ENCODE measurements at regions not wholly inside any gene's neighbourhood (a gene's known extent, or its start where the extent isn't known, plus 50 kb on each side); places are given as distances from the start of the nearest gene placed in this dataset.

GRCh38 chr13:108377646-108378206, 108.2 kb downstream of the TNFSF13B start:
- TF ChIP-seq CTCF (conservative IDR thresholded peaks at IDR 0.05; ENCODE audit: low read depth, low read length) (no peak), EZH2 (IDR thresholded peaks at IDR 0.05; ENCODE audit: borderline replicate concordance, low read depth, low read length, poor library complexity, severe bottlenecking) (no peak)

Measured in A673 (cell line).